BJ (cell line): ENCODE measurements at regions not wholly inside any gene's neighbourhood (a gene's known extent, or its start where the extent isn't known, plus 50 kb on each side); places are given as distances from the start of the nearest gene placed in this dataset.

ENCODE experiments used
- CTCF ChIA-PET: fragments of 350-600 bp; formaldehyde crosslinking; extraction: SDS; loops from one replicate; lab custom pipeline; 2021; ENCODE audit warnings: antibody characterized with exemption, inconsistent platforms; lab: Yijun Ruan, JAX
- POLR2A ChIA-PET: fragments of 300-600 bp; sonication (Branson Sonifier 250); formaldehyde crosslinking; extraction: SDS; loops from one replicate; lab custom pipeline; 2021; ENCODE audit warnings: antibody characterized with exemption; lab: Charles Lee
- DNase-seq: peaks from one replicate; pipeline ENCODE4 v3.0.0-alpha.2; 2011; ENCODE audit warnings: low read depth
- H3K27me3 ChIP-seq: 2 replicates; pipeline ENCODE4 v1.6.0; 2011; ENCODE audit warnings: low read length; ENCODE audit not compliant: control insufficient read depth, insufficient read depth
- H3K36me3 ChIP-seq: 2 replicates; pipeline ENCODE4 v1.5.1; 2011; ENCODE audit warnings: low read length; ENCODE audit not compliant: control insufficient read depth, insufficient read depth
- H3K4me3 ChIP-seq: 2 replicates; pipeline ENCODE4 v1.5.1; 2011; ENCODE audit warnings: low read depth, mild to moderate bottlenecking, control low read depth, low read length
- CTCF ChIP-seq: IDR thresholded peaks from 2 replicates; pipeline ENCODE4 v1.5.1; 2011; ENCODE audit warnings: low read depth, mild to moderate bottlenecking, control low read depth, inconsistent platforms, low read length, moderate library complexity; ENCODE audit not compliant: insufficient read depth

GRCh38 chr2:14910654-14911053 is 278.1 kb downstream of the LRATD1 start:
- POLR2A ChIA-PET: no interaction called here
- Histone ChIP-seq H3K4me3 (no peak overlapping the region), H3K27me3 (no peaks in the 10 kb centered on the region), H3K36me3 (no peaks in the 10 kb centered on the region)
- no peak for TF ChIP-seq CTCF
- no peak for DNase-seq
- CTCF ChIA-PET: no interaction called here

GRCh38 chr2:14915983-14916382 is 283.5 kb downstream of the LRATD1 start:
- no peak for DNase-seq
- CTCF ChIA-PET: interaction anchor here (0.7 kb wide), 1 partner anchor 8 kb away, joined by 3 read pairs; no protein-coding TSS in a partner anchor
- H3K4me3 ChIP-seq: no peak overlapping the region
- no peaks in the 10 kb centered on the region for H3K36me3 ChIP-seq
- POLR2A ChIA-PET: no interaction called here
- no peak for TF ChIP-seq CTCF
- no peaks in the 10 kb centered on the region for H3K27me3 ChIP-seq

- Histone ChIP-seq H3K36me3 (no peaks in the 10 kb centered on the region), H3K27me3 (no peaks in the 10 kb centered on the region), H3K4me3 (no peak overlapping the region)
- POLR2A ChIA-PET: no interaction called here
- TF ChIP-seq CTCF: no peak
- DNase-seq: no peak
- CTCF ChIA-PET: no interaction called here
Measured at GRCh38 chr2:14923820-14924580, 291.5 kb downstream of the LRATD1 start.

GRCh38 chr2:14925471-14925870 is 293.0 kb downstream of the LRATD1 start:
- ChIA-PET POLR2A (no interaction called here), CTCF (no interaction called here)
- no peak for TF ChIP-seq CTCF
- Histone ChIP-seq H3K36me3 (no peaks in the 10 kb centered on the region), H3K27me3 (no peaks in the 10 kb centered on the region), H3K4me3 (no peak overlapping the region)
- no peak for DNase-seq

GRCh38 chr2:14927021-14927564 is 294.6 kb downstream of the LRATD1 start:
- Histone ChIP-seq H3K27me3 (no peaks in the 10 kb centered on the region), H3K4me3 (no peak overlapping the region), H3K36me3 (no peaks in the 10 kb centered on the region)
- ChIA-PET CTCF (no interaction called here), POLR2A (no interaction called here)
- no peak for DNase-seq
- no peak for TF ChIP-seq CTCF
